ENCODE measurements at regions not wholly inside any gene's neighbourhood (a gene's known extent, or its start where the extent isn't known, plus 50 kb on each side); places are given as distances from the start of the nearest gene placed in this dataset.

DNA sequence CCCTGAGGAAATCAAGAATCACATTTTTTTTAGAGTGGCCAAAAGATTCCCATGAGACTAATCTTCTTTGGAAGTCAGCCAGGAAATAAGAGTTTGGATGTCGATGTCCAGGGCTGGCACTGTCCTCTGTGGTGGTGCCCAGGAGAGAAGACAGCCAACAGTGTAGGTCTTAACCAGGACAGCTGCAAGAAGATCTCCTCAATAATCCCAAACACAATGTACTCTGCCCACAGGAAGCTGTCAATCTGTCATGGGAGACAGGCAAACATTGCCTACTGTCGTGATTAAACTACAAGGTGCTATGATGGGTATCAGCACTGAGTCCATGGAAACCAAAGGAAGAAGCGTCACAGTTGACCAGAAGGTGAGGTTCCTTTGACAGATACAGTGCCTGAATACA, 174.1 kb downstream of the PIK3R1 start:
- TF ChIP-seq, protein P1, sequence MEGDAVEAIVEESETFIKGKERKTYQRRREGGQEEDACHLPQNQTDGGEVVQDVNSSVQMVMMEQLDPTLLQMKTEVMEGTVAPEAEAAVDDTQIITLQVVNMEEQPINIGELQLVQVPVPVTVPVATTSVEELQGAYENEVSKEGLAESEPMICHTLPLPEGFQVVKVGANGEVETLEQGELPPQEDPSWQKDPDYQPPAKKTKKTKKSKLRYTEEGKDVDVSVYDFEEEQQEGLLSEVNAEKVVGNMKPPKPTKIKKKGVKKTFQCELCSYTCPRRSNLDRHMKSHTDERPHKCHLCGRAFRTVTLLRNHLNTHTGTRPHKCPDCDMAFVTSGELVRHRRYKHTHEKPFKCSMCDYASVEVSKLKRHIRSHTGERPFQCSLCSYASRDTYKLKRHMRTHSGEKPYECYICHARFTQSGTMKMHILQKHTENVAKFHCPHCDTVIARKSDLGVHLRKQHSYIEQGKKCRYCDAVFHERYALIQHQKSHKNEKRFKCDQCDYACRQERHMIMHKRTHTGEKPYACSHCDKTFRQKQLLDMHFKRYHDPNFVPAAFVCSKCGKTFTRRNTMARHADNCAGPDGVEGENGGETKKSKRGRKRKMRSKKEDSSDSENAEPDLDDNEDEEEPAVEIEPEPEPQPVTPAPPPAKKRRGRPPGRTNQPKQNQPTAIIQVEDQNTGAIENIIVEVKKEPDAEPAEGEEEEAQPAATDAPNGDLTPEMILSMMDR (conservative IDR thresholded peaks at IDR 0.05; ENCODE audit: low read depth in 2 of 2): no peak
- TF ChIP-seq EZH2 (IDR thresholded peaks at IDR 0.05; ENCODE audit: low read depth, unreplicated experiment) (no peak), EZH2phosphoT487 (IDR thresholded peaks at IDR 0.05; ENCODE audit: unreplicated experiment) (no peak), NANOG (IDR thresholded peaks at IDR 0.05; ENCODE audit: borderline replicate concordance) (no peak), POLR2AphosphoS5 (IDR thresholded peaks at IDR 0.05; ENCODE audit: low read depth) (no peak), REST (IDR thresholded peaks at IDR 0.05; ENCODE audit: unreplicated experiment) (no peak), CREB1 (CRISPR knock-in tag; IDR thresholded peaks at IDR 0.05; ENCODE audit: low read depth) (no peak), STAT1 (IDR thresholded peaks at IDR 0.05; ENCODE audit: unreplicated experiment) (no peak), JUNB (IDR thresholded peaks at IDR 0.05; ENCODE audit: unreplicated experiment) (no peak), ZNF462 (CRISPR knock-in tag; IDR thresholded peaks at IDR 0.05) (no peak), ZNF114 (CRISPR knock-in tag; IDR thresholded peaks at IDR 0.05) (no peak), ZNF331 (CRISPR knock-in tag; IDR thresholded peaks at IDR 0.05; ENCODE audit: low read depth) (no peak)
- TF ChIP-seq, protein P2, sequence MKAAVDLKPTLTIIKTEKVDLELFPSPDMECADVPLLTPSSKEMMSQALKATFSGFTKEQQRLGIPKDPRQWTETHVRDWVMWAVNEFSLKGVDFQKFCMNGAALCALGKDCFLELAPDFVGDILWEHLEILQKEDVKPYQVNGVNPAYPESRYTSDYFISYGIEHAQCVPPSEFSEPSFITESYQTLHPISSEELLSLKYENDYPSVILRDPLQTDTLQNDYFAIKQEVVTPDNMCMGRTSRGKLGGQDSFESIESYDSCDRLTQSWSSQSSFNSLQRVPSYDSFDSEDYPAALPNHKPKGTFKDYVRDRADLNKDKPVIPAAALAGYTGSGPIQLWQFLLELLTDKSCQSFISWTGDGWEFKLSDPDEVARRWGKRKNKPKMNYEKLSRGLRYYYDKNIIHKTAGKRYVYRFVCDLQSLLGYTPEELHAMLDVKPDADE (IDR thresholded peaks at IDR 0.05): no peak

Measured in GM23338 (cell line).